ENCODE measurements at regions not wholly inside any gene's neighbourhood (a gene's known extent, or its start where the extent isn't known, plus 50 kb on each side); places are given as distances from the start of the nearest gene placed in this dataset.

GRCh38 chrX:111007238-111007637, 88.8 kb upstream of the PAK3 start:
- Histone ChIP-seq H3K9me3 (no peaks in the 10 kb centered on the region), H3K4me3 (no peak overlapping the region), H3K36me3 (no peaks in the 10 kb centered on the region), H3K4me1 (replicated peaks) (no peaks in the 10 kb centered on the region), H3K27ac (no peak overlapping the region), H3K27me3 (replicated peaks; ENCODE audit: insufficient read depth) (no peaks in the 10 kb centered on the region)
- intact Hi-C loops (cut with DNase I), result no loop called here
- 100% methylated on average over 1 of the region's 1 CpG for WGBS
- TF ChIP-seq POLR2AphosphoS5 (IDR thresholded peaks at IDR 0.05) (no peak), POLR2A (IDR thresholded peaks at IDR 0.05) (no peak), CTCF (IDR thresholded peaks at IDR 0.05) (no peak)
- no peak for DNase-seq (ENCODE audit: low spot score)

DNA sequence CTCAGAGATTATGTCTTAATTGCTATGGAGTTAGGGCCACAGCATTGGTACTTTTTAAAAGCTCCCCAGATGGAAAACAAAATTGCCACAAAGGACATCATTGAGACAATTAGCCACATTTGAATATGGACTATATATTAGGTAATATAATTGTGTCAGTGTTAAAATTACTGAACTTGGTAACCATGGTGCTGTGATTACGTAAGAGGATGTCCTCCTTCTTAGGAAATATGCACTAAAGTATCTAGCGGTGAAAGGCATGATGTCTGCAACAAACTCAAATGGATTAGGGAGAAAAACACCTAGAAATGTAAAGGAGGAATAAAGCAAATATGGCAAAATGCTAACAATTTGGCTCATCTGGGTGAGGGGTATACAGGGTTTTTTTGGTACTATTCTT, 89.9 kb upstream of the PAK3 start:
- no peak for DNase-seq (ENCODE audit: low spot score)
- H3K36me3 ChIP-seq, result no peaks in the 10 kb centered on the region
- no peaks in the 10 kb centered on the region for H3K4me1 ChIP-seq (replicated peaks)
- intact Hi-C loops (cut with DNase I), result no loop called here
- H3K9me3 ChIP-seq, result no peaks in the 10 kb centered on the region
- 89% methylated on average over 2 of the region's 2 CpGs for WGBS
- no peaks in the 10 kb centered on the region for H3K27me3 ChIP-seq (replicated peaks; ENCODE audit: insufficient read depth)
- TF ChIP-seq CTCF (IDR thresholded peaks at IDR 0.05) (no peak), POLR2AphosphoS5 (IDR thresholded peaks at IDR 0.05) (no peak), POLR2A (IDR thresholded peaks at IDR 0.05) (no peak)
- H3K4me3 ChIP-seq, result no peak overlapping the region
- no peak overlapping the region for H3K27ac ChIP-seq

GRCh38 chrX:111005166-111005565, 90.8 kb upstream of the PAK3 start:
- no peaks in the 10 kb centered on the region for H3K4me1 ChIP-seq (replicated peaks)
- TF ChIP-seq POLR2A (IDR thresholded peaks at IDR 0.05) (no peak), POLR2AphosphoS5 (IDR thresholded peaks at IDR 0.05) (no peak), CTCF (IDR thresholded peaks at IDR 0.05) (no peak)
- no peak overlapping the region for H3K27ac ChIP-seq
- WGBS, result 89% methylated on average over 4 of the region's 4 CpGs
- H3K36me3 ChIP-seq, result no peaks in the 10 kb centered on the region
- no peaks in the 10 kb centered on the region for H3K9me3 ChIP-seq
- intact Hi-C loops (cut with DNase I), result no loop called here
- no peak overlapping the region for H3K4me3 ChIP-seq
- no peaks in the 10 kb centered on the region for H3K27me3 ChIP-seq (replicated peaks; ENCODE audit: insufficient read depth)
- no peak for DNase-seq (ENCODE audit: low spot score)

- Histone ChIP-seq H3K4me3 (no peak overlapping the region), H3K4me1 (replicated peaks) (no peaks in the 10 kb centered on the region), H3K9me3 (no peaks in the 10 kb centered on the region), H3K27ac (no peak overlapping the region), H3K27me3 (replicated peaks; ENCODE audit: insufficient read depth) (no peaks in the 10 kb centered on the region), H3K36me3 (no peaks in the 10 kb centered on the region)
- TF ChIP-seq POLR2AphosphoS5 (IDR thresholded peaks at IDR 0.05) (no peak), POLR2A (IDR thresholded peaks at IDR 0.05) (no peak), CTCF (IDR thresholded peaks at IDR 0.05) (no peak)
- WGBS, result 90% methylated on average over 2 of the region's 4 CpGs
- no peak for DNase-seq (ENCODE audit: low spot score)
- intact Hi-C loops (cut with DNase I), result no loop called here
These were observed 92.9 kb upstream of the PAK3 start for GRCh38 chrX:111003118-111003517.

- intact Hi-C loops (cut with DNase I), result no loop called here
- DNase-seq (ENCODE audit: low spot score), result no peak
These were observed 103.4 kb upstream of the PAK3 start for GRCh38 chrX:110992611-110993010.

More at GRCh38 chrX:110992611-110993010, 103.4 kb upstream of the PAK3 start:
- H3K27me3 ChIP-seq (replicated peaks; ENCODE audit: insufficient read depth), result no peaks in the 10 kb centered on the region
- H3K4me3 ChIP-seq, result no peak overlapping the region
- no peaks in the 10 kb centered on the region for H3K4me1 ChIP-seq (replicated peaks)
- no peaks in the 10 kb centered on the region for H3K9me3 ChIP-seq
- TF ChIP-seq CTCF (IDR thresholded peaks at IDR 0.05) (peak in 2 of 4 experiments; percentile 13 to 21), POLR2AphosphoS5 (IDR thresholded peaks at IDR 0.05) (no peak)
- 35% methylated on average over 8 of the region's 8 CpGs for WGBS
- H3K27ac ChIP-seq, result no peak overlapping the region
- no peaks in the 10 kb centered on the region for H3K36me3 ChIP-seq

Data from prostate gland (tissue), 2 donors.